Liver (tissue), 8 donors: ENCODE measurements at regions not wholly inside any gene's neighbourhood (a gene's known extent, or its start where the extent isn't known, plus 50 kb on each side); places are given as distances from the start of the nearest gene placed in this dataset.

Experiments
- DNase-seq: peaks from one replicate; pipeline ENCODE4 v3.0.0-alpha.2; 2017; ENCODE audit warnings: low spot score
- H3K27ac ChIP-seq, 2 donors: one replicate each; pipeline ENCODE4 v1.7.0; 2013; ENCODE audit warnings: inconsistent platforms in 2 of 2, low read length in 2 of 2, control low read depth in 1 of 2, low read depth in 1 of 2, mild to moderate bottlenecking in 1 of 2
- H3K27me3 ChIP-seq, 4 donors: one replicate each; pipeline versions ENCODE4 v1.6.1 to v1.7.0; 2013; ENCODE audit warnings: low read length in 3 of 4, inconsistent platforms in 1 of 4, mild to moderate bottlenecking in 1 of 4, moderate library complexity in 1 of 4; ENCODE audit not compliant: control insufficient read depth in 4 of 4, insufficient read depth in 4 of 4
- H3K36me3 ChIP-seq, 4 donors: one replicate each; pipeline versions ENCODE4 v1.6.1 to v1.7.0; 2013; ENCODE audit warnings: low read length in 3 of 4, mild to moderate bottlenecking in 3 of 4, low read depth in 1 of 4, moderate library complexity in 1 of 4; ENCODE audit not compliant: control insufficient read depth in 4 of 4, insufficient read depth in 3 of 4
- H3K4me1 ChIP-seq, 4 donors: one replicate each; pipeline versions ENCODE4 v1.6.1 to v1.7.0; 2013; ENCODE audit warnings: low read length in 3 of 4, mild to moderate bottlenecking in 3 of 4, moderate library complexity in 1 of 4; ENCODE audit not compliant: control insufficient read depth in 4 of 4, insufficient read depth in 4 of 4
- H3K4me3 ChIP-seq, 3 donors: one replicate each; pipeline versions ENCODE4 v1.6.1 to v1.7.0; 2013; ENCODE audit warnings: low read length in 3 of 3, control low read depth in 1 of 3, low read depth in 1 of 3, mild to moderate bottlenecking in 1 of 3
- H3K9ac ChIP-seq, 2 donors: one replicate each; pipeline ENCODE4 v1.7.0; 2013; ENCODE audit warnings: low read length in 2 of 2, mild to moderate bottlenecking in 2 of 2, moderate library complexity in 2 of 2, control low read depth in 1 of 2, low read depth in 1 of 2
- H3K9me3 ChIP-seq, 4 donors: one replicate each; pipeline versions ENCODE4 v1.6.1 to v1.7.0; 2013; ENCODE audit warnings: low read length in 3 of 4; ENCODE audit not compliant: control insufficient read depth in 4 of 4
- CTCF ChIP-seq: fragments of 150-350 bp; IDR thresholded peaks from 2 replicates; pipeline ENCODE4 v1.5.1; 2017; ENCODE audit warnings: improper control_type of control experiment, low read depth, low read length; ENCODE audit not compliant: missing input control
- EGR1 ChIP-seq, 2 donors: IDR thresholded peaks; 2 replicates each; pipeline ENCODE4 v1.6.1; 2016 to 2018; ENCODE audit warnings: antibody characterized with exemption in 2 of 2, low read depth in 2 of 2
- FOXA2 ChIP-seq: IDR thresholded peaks from 2 replicates; pipeline ENCODE4 v1.6.1; 2016; ENCODE audit warnings: antibody characterized with exemption
- GABPA ChIP-seq, 2 donors: IDR thresholded peaks in 1 of 2; conservative IDR thresholded peaks in 1 of 2; 2 replicates each; pipeline ENCODE4 v1.6.1; 2016; ENCODE audit warnings: antibody characterized with exemption in 2 of 2, mild to moderate bottlenecking in 1 of 2, moderate library complexity in 1 of 2
- HNF4A ChIP-seq, 2 donors: conservative IDR thresholded peaks; 2 replicates each; pipeline ENCODE4 v1.6.1; 2016; ENCODE audit warnings: antibody characterized with exemption in 2 of 2, mild to moderate bottlenecking in 2 of 2
- HNF4G ChIP-seq: IDR thresholded peaks from 2 replicates; pipeline ENCODE4 v1.6.1; 2016; ENCODE audit warnings: antibody characterized with exemption
- JUND ChIP-seq, 2 donors: IDR thresholded peaks; 2 replicates each; pipeline ENCODE4 v1.6.1; 2016; ENCODE audit warnings: antibody characterized with exemption in 2 of 2
- MAX ChIP-seq: IDR thresholded peaks from 2 replicates; pipeline ENCODE4 v1.6.1; 2016; ENCODE audit warnings: antibody characterized with exemption
- NR2F2 ChIP-seq: IDR thresholded peaks from 2 replicates; pipeline ENCODE4 v1.6.1; 2016; ENCODE audit warnings: antibody characterized with exemption
- RAD21 ChIP-seq, 2 donors: IDR thresholded peaks; 2 replicates each; pipeline ENCODE4 v1.6.1; 2016; ENCODE audit warnings: antibody characterized with exemption in 2 of 2, mild to moderate bottlenecking in 2 of 2
- REST ChIP-seq: IDR thresholded peaks from 2 replicates; pipeline ENCODE4 v1.6.1; 2016; ENCODE audit warnings: antibody characterized with exemption, mild to moderate bottlenecking
- RXRA ChIP-seq, 2 donors: IDR thresholded peaks; 2 replicates each; pipeline ENCODE4 v1.6.1; 2017 to 2018; ENCODE audit warnings: antibody characterized with exemption in 2 of 2, mild to moderate bottlenecking in 1 of 2
- SP1 ChIP-seq: IDR thresholded peaks from 2 replicates; pipeline ENCODE4 v1.6.1; 2018; ENCODE audit warnings: antibody characterized with exemption, mild to moderate bottlenecking
- TAF1 ChIP-seq: conservative IDR thresholded peaks from 2 replicates; pipeline ENCODE4 v1.6.1; 2016; ENCODE audit warnings: antibody characterized with exemption, mild to moderate bottlenecking
- YY1 ChIP-seq: IDR thresholded peaks from 2 replicates; pipeline ENCODE4 v1.6.1; 2016; ENCODE audit warnings: antibody characterized with exemption, mild to moderate bottlenecking
- ZBTB33 ChIP-seq: IDR thresholded peaks from 2 replicates; pipeline ENCODE4 v1.6.1; 2016; ENCODE audit warnings: antibody characterized with exemption
- WGBS: extraction: QIAGEN DNeasy Blood & Tissue Kit; methylation state at CpG from one replicate; pipeline ENCODE4 v1.1.7; 2013; 5-methylcytosine and 5-hydroxymethylcytosine counted together
- donor health status: healthy.
- donor health status: healthy.
- donor health status: healthy.
- donor health status: healthy.
- donor health status: healthy.

- TF ChIP-seq REST = no peak
Observed at GRCh38 chr5:10836986-10837385, 76.0 kb upstream of the DAP start (continued).

GRCh38 chr5:10834695-10835094 is 73.7 kb upstream of the DAP start:
- Histone ChIP-seq H3K4me1 (no peaks in the 10 kb centered on the region), H3K4me3 (no peak overlapping the region), H3K27me3 (no peaks in the 10 kb centered on the region), H3K36me3 (no peaks in the 10 kb centered on the region), H3K27ac (no peak overlapping the region), H3K9ac (no peak overlapping the region), H3K9me3 (no peaks in the 10 kb centered on the region)
- DNase-seq = no peak
- TF ChIP-seq NR2F2 = no peak
- no peak for TF ChIP-seq REST
- no peak for TF ChIP-seq RXRA (IDR thresholded peaks at IDR 0.05)
- 97% methylated on average over 1 of the region's 1 CpG for WGBS

GRCh38 chr5:10832987-10833386 is 72.0 kb upstream of the DAP start:
- no peak for DNase-seq
- TF ChIP-seq RAD21 (IDR thresholded peaks at IDR 0.05) (no peak), HNF4A (conservative IDR thresholded peaks at IDR 0.05) (peak in 1 of 2 donors; percentile 21), HNF4G (no peak), FOXA2 (no peak), SP1 (no peak)
- Histone ChIP-seq H3K9me3 (no peaks in the 10 kb centered on the region), H3K36me3 (no peaks in the 10 kb centered on the region), H3K4me3 (no peak overlapping the region), H3K27me3 (no peaks in the 10 kb centered on the region), H3K9ac (no peak overlapping the region), H3K4me1 (no peaks in the 10 kb centered on the region), H3K27ac (no peak overlapping the region)
- 35% methylated on average over 5 of the region's 5 CpGs for WGBS

GRCh38 chr5:10832421-10832820 is 71.4 kb upstream of the DAP start:
- H3K27ac ChIP-seq = no peak overlapping the region
- H3K36me3 ChIP-seq = no peaks in the 10 kb centered on the region
- 97% methylated on average over 1 of the region's 1 CpG for WGBS
- TF ChIP-seq NR2F2 (no peak), HNF4A (conservative IDR thresholded peaks at IDR 0.05) (no peak), TAF1 (no peak), CTCF (no peak), SP1 (no peak), YY1 (no peak), MAX (no peak), GABPA (IDR thresholded peaks at IDR 0.05 in 1 of 2, conservative IDR thresholded peaks at IDR 0.05 in 1 of 2) (no peak), EGR1 (IDR thresholded peaks at IDR 0.05; ENCODE audit: low read depth in 2 of 2) (no peak), RXRA (IDR thresholded peaks at IDR 0.05) (no peak), JUND (IDR thresholded peaks at IDR 0.05) (no peak), ZBTB33 (no peak), HNF4G (no peak), RAD21 (IDR thresholded peaks at IDR 0.05) (no peak)

More at GRCh38 chr5:10832421-10832820, 71.4 kb upstream of the DAP start:
- Histone ChIP-seq H3K9me3 (no peaks in the 10 kb centered on the region), H3K27me3 (no peaks in the 10 kb centered on the region), H3K4me3 (no peak overlapping the region), H3K9ac (no peak overlapping the region), H3K4me1 (no peaks in the 10 kb centered on the region)
- DNase-seq = no peak
